PC-9 (cell line): ENCODE measurements at regions not wholly inside any gene's neighbourhood (a gene's known extent, or its start where the extent isn't known, plus 50 kb on each side); places are given as distances from the start of the nearest gene placed in this dataset.

Source experiments
- BruUV-seq: library from RNA; stranded (reverse); fragments of 400-500 nt; replicated peaks from 2 replicates; lab custom pipeline; 2021; lab: Mats Ljungman, UMichigan
- CTCF ChIA-PET: fragments of 300-600 bp; sonication (Branson Sonifier 250); formaldehyde crosslinking; loops from one replicate; lab custom pipeline; 2022; ENCODE audit warnings: antibody characterized with exemption; lab: Charles Lee
- POLR2A ChIA-PET: fragments of 300-600 bp; sonication (Branson Sonifier 250); formaldehyde crosslinking; loops from one replicate; lab custom pipeline; 2022; ENCODE audit warnings: antibody characterized with exemption; ENCODE audit not compliant: unreplicated experiment; lab: Charles Lee
- DNase-seq, 2 experiments: peaks; one replicate each; pipeline versions ENCODE4 v3.0.0 to v3.0.0-alpha.2; 2015 to 2022; ENCODE audit warnings: mixed read lengths in 1 of 2
- H2AFZ ChIP-seq: fragments of 200-600 bp; sonication (generic); 2 replicates; pipeline ENCODE4 v1.8.1; 2017; ENCODE audit warnings: antibody characterized with exemption
- H3F3A ChIP-seq: fragments of 200-600 bp; sonication (generic); 2 replicates; pipeline ENCODE4 v1.8.1; 2017; ENCODE audit warnings: antibody characterized with exemption, mild to moderate bottlenecking, low read depth; ENCODE audit not compliant: insufficient read depth
- H3K27ac ChIP-seq: fragments of 200-600 bp; sonication (generic); 2 replicates; pipeline ENCODE4 v1.6.1; 2016; ENCODE audit warnings: mixed run types
- H3K27me3 ChIP-seq: fragments of 200-600 bp; sonication (generic); 2 replicates; pipeline ENCODE4 v1.6.1; 2016; ENCODE audit warnings: low read depth, mixed run types; ENCODE audit not compliant: insufficient read depth
- H3K36me3 ChIP-seq: fragments of 200-600 bp; sonication (generic); 2 replicates; pipeline ENCODE4 v1.6.1; 2016; ENCODE audit warnings: low read depth, mixed run types
- H3K4me1 ChIP-seq: fragments of 200-600 bp; sonication (generic); replicated peaks from 2 replicates; pipeline ENCODE4 v1.6.1; 2016; ENCODE audit warnings: mixed run types; ENCODE audit not compliant: insufficient read depth
- H3K4me2 ChIP-seq: fragments of 200-600 bp; sonication (generic); 2 replicates; pipeline ENCODE4 v1.6.1; 2017; ENCODE audit warnings: mixed run types
- H3K4me3 ChIP-seq: fragments of 200-600 bp; sonication (generic); 2 replicates; pipeline ENCODE4 v1.6.1; 2016; ENCODE audit warnings: mixed run types
- H3K79me2 ChIP-seq: fragments of 200-600 bp; sonication (generic); 2 replicates; pipeline ENCODE4 v1.6.1; 2017; ENCODE audit warnings: low read depth, mixed run types
- H3K9me2 ChIP-seq: fragments of 200-600 bp; sonication (generic); 2 replicates; pipeline ENCODE4 v1.8.1; 2017; ENCODE audit warnings: mild to moderate bottlenecking; ENCODE audit not compliant: insufficient read depth
- H3K9me3 ChIP-seq: fragments of 200-600 bp; sonication (generic); 2 replicates; pipeline ENCODE4 v1.8.1; 2016; ENCODE audit warnings: low read depth; ENCODE audit not compliant: insufficient read depth
- H4K20me1 ChIP-seq: fragments of 200-600 bp; sonication (generic); 2 replicates; pipeline ENCODE4 v1.8.1; 2017; ENCODE audit not compliant: insufficient read depth
- CTCF ChIP-seq: fragments of 200-600 bp; sonication (generic); conservative IDR thresholded peaks from 2 replicates; pipeline ENCODE4 v1.6.1; 2017; ENCODE audit warnings: mixed run types, antibody characterized with exemption, mild to moderate bottlenecking, moderate library complexity
- EZH2 ChIP-seq: fragments of 200-600 bp; sonication (generic); IDR thresholded peaks from 2 replicates; pipeline ENCODE4 v1.8.0; 2017; ENCODE audit warnings: antibody characterized with exemption, low read depth
- intact Hi-C: fragments of 100-400 bp; cut with micrococcal nuclease; formaldehyde crosslinking; loops from one replicate; pipeline ENCODE4 v1.10.0; 2022; ENCODE audit not compliant: unreplicated experiment

DNA sequence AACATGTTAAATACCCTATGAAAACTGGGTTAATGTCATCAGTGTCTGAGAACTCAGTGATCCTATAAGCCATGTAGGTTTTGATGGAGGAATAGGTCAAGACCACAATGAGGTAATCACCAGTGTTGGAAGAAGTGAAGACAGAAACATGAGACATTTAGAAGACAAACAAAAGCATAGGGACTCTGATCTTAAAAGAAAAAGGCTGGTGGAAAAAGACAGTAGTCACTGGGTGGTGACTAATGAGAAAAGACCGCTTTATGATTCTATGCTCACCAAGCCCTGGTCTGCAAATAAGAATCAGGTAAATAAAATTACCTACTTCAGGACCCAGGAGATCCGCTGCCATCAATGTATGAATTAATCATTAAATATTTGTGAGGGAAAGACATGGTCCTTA is 271.9 kb downstream of the GPD2 start:
- Histone ChIP-seq H3K27me3 (no peaks in the 10 kb centered on the region), H2AFZ (no peak overlapping the region), H3F3A (no peaks in the 10 kb centered on the region), H3K4me2 (no peak overlapping the region), H3K27ac (no peak overlapping the region), H3K9me2 (no peaks in the 10 kb centered on the region), H4K20me1 (no peaks in the 10 kb centered on the region), H3K36me3 (no peaks in the 10 kb centered on the region), H3K9me3 (no peaks in the 10 kb centered on the region), H3K4me1 (no peaks in the 10 kb centered on the region), H3K79me2 (no peaks in the 10 kb centered on the region), H3K4me3 (no peak overlapping the region)
- ChIA-PET CTCF (no interaction called here), POLR2A (no interaction called here)
- BruUV-seq, result no TSS peak
- TF ChIP-seq CTCF (no peak), EZH2 (no peak)
- DNase-seq, result no peak
- intact Hi-C loops, result no loop called here

- Histone ChIP-seq H3K4me3 (no peak overlapping the region), H3K27ac (no peak overlapping the region), H3K4me1 (no peaks in the 10 kb centered on the region), H3F3A (no peaks in the 10 kb centered on the region), H3K9me2 (no peaks in the 10 kb centered on the region), H3K4me2 (no peak overlapping the region), H3K36me3 (no peaks in the 10 kb centered on the region), H3K27me3 (no peaks in the 10 kb centered on the region), H2AFZ (no peak overlapping the region), H4K20me1 (no peaks in the 10 kb centered on the region), H3K79me2 (no peaks in the 10 kb centered on the region), H3K9me3 (no peaks in the 10 kb centered on the region)
- BruUV-seq, result no TSS peak
- no peak for TF ChIP-seq EZH2
- TF ChIP-seq CTCF, result no peak
- POLR2A ChIA-PET, result no interaction called here
- intact Hi-C loops, result no loop called here
- DNase-seq, result no peak
- CTCF ChIA-PET, result no interaction called here
These were observed 272.9 kb downstream of the GPD2 start for GRCh38 chr2:156709091-156709490.

DNA sequence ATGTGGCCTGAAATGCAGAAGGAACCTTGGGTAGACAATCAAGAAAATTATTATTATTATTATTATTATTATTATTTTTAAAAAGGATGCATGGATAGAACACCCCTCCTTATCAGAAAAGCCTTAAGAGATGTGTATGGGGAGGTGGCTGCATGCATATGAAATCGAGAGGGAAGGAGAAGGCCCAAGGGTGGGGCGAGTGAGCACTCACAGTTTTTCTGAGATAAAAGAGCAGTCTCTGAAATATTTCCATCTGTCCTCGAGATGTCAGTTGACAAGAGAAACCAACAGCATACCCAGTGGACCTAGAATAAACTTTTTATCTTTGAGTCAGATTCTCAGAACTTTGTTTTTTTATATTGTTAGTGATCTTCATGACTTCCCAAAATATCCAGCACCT is 282.9 kb downstream of the GPD2 start:
- Histone ChIP-seq H3K9me2 (no peaks in the 10 kb centered on the region), H4K20me1 (no peaks in the 10 kb centered on the region), H3F3A (no peaks in the 10 kb centered on the region), H3K4me3 (no peak overlapping the region), H3K4me1 (no peaks in the 10 kb centered on the region), H3K79me2 (no peaks in the 10 kb centered on the region), H3K27me3 (no peaks in the 10 kb centered on the region), H3K36me3 (no peaks in the 10 kb centered on the region), H2AFZ (no peak overlapping the region), H3K4me2 (no peak overlapping the region), H3K27ac (no peak overlapping the region), H3K9me3 (no peaks in the 10 kb centered on the region)
- intact Hi-C loops, result no loop called here
- no TSS peak for BruUV-seq
- TF ChIP-seq CTCF (no peak), EZH2 (no peak)
- no peak for DNase-seq
- ChIA-PET CTCF (no interaction called here), POLR2A (no interaction called here)
